Mammary epithelial cell (primary cell): ENCODE measurements at regions not wholly inside any gene's neighbourhood (a gene's known extent, or its start where the extent isn't known, plus 50 kb on each side); places are given as distances from the start of the nearest gene placed in this dataset.

Source experiments
- CTCF ChIP-seq, 2 donors: IDR thresholded peaks in 1 of 2; conservative IDR thresholded peaks in 1 of 2; 2 replicates each; pipeline ENCODE4 v1.5.1; 2011 to 2012; ENCODE audit warnings: inconsistent platforms in 2 of 2, low read length in 2 of 2, mild to moderate bottlenecking in 2 of 2, control low read depth in 1 of 2, low read depth in 1 of 2; ENCODE audit not compliant: insufficient read depth in 1 of 2; ENCODE audit errors: extremely low read depth in 1 of 2
- EZH2 ChIP-seq: IDR thresholded peaks from 2 replicates; pipeline ENCODE4 v1.6.1; 2012; ENCODE audit warnings: low read length, inconsistent platforms, borderline replicate concordance

GRCh38 chr1:217139513-217139912 is 416.3 kb upstream of the ESRRG start:
- no peak for TF ChIP-seq CTCF (conservative IDR thresholded peaks at IDR 0.05 in 1 of 2, IDR thresholded peaks at IDR 0.05 in 1 of 2; ENCODE audit: extremely low read depth in 1 of 2, insufficient read depth in 1 of 2, low read depth in 1 of 2, low read length in 2 of 2)
- no peak for TF ChIP-seq EZH2
